ENCODE measurements at regions not wholly inside any gene's neighbourhood (a gene's known extent, or its start where the extent isn't known, plus 50 kb on each side); places are given as distances from the start of the nearest gene placed in this dataset.
"Not testable (repeated sequence)": the region's sequence is repeated elsewhere in the genome, so short reads cannot be mapped to it uniquely, and the experiment has no call there.

- ATAC-seq, result no peak
- H3K27me3 Mint-ChIP-seq (ENCODE audit: low read depth), result no peaks in the 10 kb centered on the region
- DNase-seq, result no peak
These were observed 312.9 kb downstream of the PDCD6IP start for GRCh38 chr3:34111361-34111760.

GRCh38 chr3:34112261-34112660 is 313.8 kb downstream of the PDCD6IP start:
- H3K27me3 Mint-ChIP-seq (ENCODE audit: low read depth); ATAC-seq; H3K4me1 Mint-ChIP-seq (ENCODE audit: low read depth); DNase-seq; H3K9me3 Mint-ChIP-seq; H3K36me3 Mint-ChIP-seq (ENCODE audit: insufficient read depth); H3K4me3 Mint-ChIP-seq: not testable (repeated sequence)

More at GRCh38 chr3:34111361-34111760, 312.9 kb downstream of the PDCD6IP start:
- peaks cover 4% of the 10 kb centered on the region for H3K9me3 Mint-ChIP-seq
- no peaks in the 10 kb centered on the region for H3K4me1 Mint-ChIP-seq (ENCODE audit: low read depth)
- H3K36me3 Mint-ChIP-seq (ENCODE audit: insufficient read depth), result no peaks in the 10 kb centered on the region
- H3K4me3 Mint-ChIP-seq, result no peak overlapping the region

GRCh38 chr3:34131091-34131490 is 332.7 kb downstream of the PDCD6IP start:
- no peaks in the 10 kb centered on the region for H3K36me3 Mint-ChIP-seq (ENCODE audit: insufficient read depth)
- H3K9me3 Mint-ChIP-seq, result no peaks in the 10 kb centered on the region
- no peak overlapping the region for H3K4me3 Mint-ChIP-seq
- no peaks in the 10 kb centered on the region for H3K4me1 Mint-ChIP-seq (ENCODE audit: low read depth)
- no peak for ATAC-seq
- peaks cover 4% of the 10 kb centered on the region for H3K27me3 Mint-ChIP-seq (ENCODE audit: low read depth)
- DNase-seq, result no peak

- DNase-seq (no peak), ATAC-seq (no peak)
- no peaks in the 10 kb centered on the region for H3K4me1 Mint-ChIP-seq (ENCODE audit: low read depth)
- H3K36me3 Mint-ChIP-seq (ENCODE audit: insufficient read depth), result no peaks in the 10 kb centered on the region
- H3K9me3 Mint-ChIP-seq, result no peaks in the 10 kb centered on the region
- peaks cover 4% of the 10 kb centered on the region for H3K27me3 Mint-ChIP-seq (ENCODE audit: low read depth)
- H3K4me3 Mint-ChIP-seq, result no peak overlapping the region
These were observed 333.8 kb downstream of the PDCD6IP start for GRCh38 chr3:34132069-34132692.

- Mint-ChIP-seq H3K4me1 (ENCODE audit: low read depth) (no peaks in the 10 kb centered on the region), H3K27me3 (ENCODE audit: low read depth) (no peaks in the 10 kb centered on the region), H3K9me3 (no peaks in the 10 kb centered on the region), H3K36me3 (ENCODE audit: insufficient read depth) (no peaks in the 10 kb centered on the region), H3K4me3 (no peak overlapping the region)
- ATAC-seq, result no peak
- DNase-seq, result no peak
These were observed 341.1 kb downstream of the PDCD6IP start for GRCh38 chr3:34139566-34139965.

- Mint-ChIP-seq H3K36me3 (ENCODE audit: insufficient read depth) (no peaks in the 10 kb centered on the region), H3K9me3 (no peaks in the 10 kb centered on the region), H3K27me3 (ENCODE audit: low read depth) (no peaks in the 10 kb centered on the region), H3K4me1 (ENCODE audit: low read depth) (no peaks in the 10 kb centered on the region), H3K4me3 (no peak overlapping the region)
- no peak for DNase-seq
- ATAC-seq, result no peak
These were observed 342.2 kb downstream of the PDCD6IP start for GRCh38 chr3:34140616-34141015.

GRCh38 chr3:34141841-34142337 is 343.5 kb downstream of the PDCD6IP start:
- Mint-ChIP-seq H3K4me1 (ENCODE audit: low read depth) (no peaks in the 10 kb centered on the region), H3K27me3 (ENCODE audit: low read depth) (no peaks in the 10 kb centered on the region), H3K9me3 (no peaks in the 10 kb centered on the region), H3K36me3 (ENCODE audit: insufficient read depth) (no peaks in the 10 kb centered on the region), H3K4me3 (no peak overlapping the region)
- ATAC-seq, result no peak
- no peak for DNase-seq

GRCh38 chr3:34145796-34146195 is 347.4 kb downstream of the PDCD6IP start:
- ATAC-seq, result no peak
- H3K4me1 Mint-ChIP-seq (ENCODE audit: low read depth), result no peaks in the 10 kb centered on the region
- no peak overlapping the region for H3K4me3 Mint-ChIP-seq
- no peaks in the 10 kb centered on the region for H3K9me3 Mint-ChIP-seq
- no peaks in the 10 kb centered on the region for H3K27me3 Mint-ChIP-seq (ENCODE audit: low read depth)
- no peaks in the 10 kb centered on the region for H3K36me3 Mint-ChIP-seq (ENCODE audit: insufficient read depth)
- DNase-seq, result no peak

- H3K4me1 Mint-ChIP-seq (ENCODE audit: low read depth), result no peaks in the 10 kb centered on the region
- H3K9me3 Mint-ChIP-seq, result no peaks in the 10 kb centered on the region
- H3K36me3 Mint-ChIP-seq (ENCODE audit: insufficient read depth), result no peaks in the 10 kb centered on the region
- no peak for ATAC-seq
- H3K4me3 Mint-ChIP-seq, result no peak overlapping the region
- no peak for DNase-seq
- H3K27me3 Mint-ChIP-seq (ENCODE audit: low read depth), result no peaks in the 10 kb centered on the region
These were observed 348.2 kb downstream of the PDCD6IP start for GRCh38 chr3:34146596-34146995.

- no peaks in the 10 kb centered on the region for H3K4me1 Mint-ChIP-seq (ENCODE audit: low read depth)
- no peak overlapping the region for H3K4me3 Mint-ChIP-seq
- ATAC-seq, result no peak
- no peaks in the 10 kb centered on the region for H3K36me3 Mint-ChIP-seq (ENCODE audit: insufficient read depth)
- DNase-seq, result no peak
- no peaks in the 10 kb centered on the region for H3K27me3 Mint-ChIP-seq (ENCODE audit: low read depth)
- no peaks in the 10 kb centered on the region for H3K9me3 Mint-ChIP-seq
These were observed 352.6 kb downstream of the PDCD6IP start for GRCh38 chr3:34150992-34151391.

GRCh38 chr3:34152656-34153055 is 354.2 kb downstream of the PDCD6IP start:
- Mint-ChIP-seq H3K4me1 (ENCODE audit: low read depth) (no peaks in the 10 kb centered on the region), H3K4me3 (no peak overlapping the region)

GRCh38 chr3:34155108-34155507 is 356.7 kb downstream of the PDCD6IP start:
- Mint-ChIP-seq H3K4me3 (no peak overlapping the region), H3K36me3 (ENCODE audit: insufficient read depth) (no peaks in the 10 kb centered on the region)

More at GRCh38 chr3:34152656-34153055, 354.2 kb downstream of the PDCD6IP start:
- no peaks in the 10 kb centered on the region for H3K36me3 Mint-ChIP-seq (ENCODE audit: insufficient read depth)
- no peaks in the 10 kb centered on the region for H3K9me3 Mint-ChIP-seq
- DNase-seq (no peak), ATAC-seq (no peak)
- no peaks in the 10 kb centered on the region for H3K27me3 Mint-ChIP-seq (ENCODE audit: low read depth)

GRCh38 chr3:34155666-34156065 is 357.2 kb downstream of the PDCD6IP start:
- ATAC-seq (no peak), DNase-seq (no peak)
- no peak overlapping the region for H3K4me3 Mint-ChIP-seq
- H3K9me3 Mint-ChIP-seq, result no peaks in the 10 kb centered on the region
- no peaks in the 10 kb centered on the region for H3K4me1 Mint-ChIP-seq (ENCODE audit: low read depth)
- H3K36me3 Mint-ChIP-seq (ENCODE audit: insufficient read depth), result no peaks in the 10 kb centered on the region
- H3K27me3 Mint-ChIP-seq (ENCODE audit: low read depth), result peaks cover 2% of the 10 kb centered on the region

More at GRCh38 chr3:34155108-34155507, 356.7 kb downstream of the PDCD6IP start:
- ATAC-seq (no peak), DNase-seq (no peak)
- no peaks in the 10 kb centered on the region for H3K9me3 Mint-ChIP-seq
- no peaks in the 10 kb centered on the region for H3K4me1 Mint-ChIP-seq (ENCODE audit: low read depth)
- H3K27me3 Mint-ChIP-seq (ENCODE audit: low read depth), result peaks cover 2% of the 10 kb centered on the region

- no peak for DNase-seq
- Mint-ChIP-seq H3K36me3 (ENCODE audit: insufficient read depth) (no peaks in the 10 kb centered on the region), H3K9me3 (no peaks in the 10 kb centered on the region), H3K4me1 (ENCODE audit: low read depth) (no peaks in the 10 kb centered on the region), H3K4me3 (no peak overlapping the region), H3K27me3 (ENCODE audit: low read depth) (peaks cover 2% of the 10 kb centered on the region)
- no peak for ATAC-seq
These were observed 359.1 kb downstream of the PDCD6IP start for GRCh38 chr3:34157491-34157890.

- DNase-seq (no peak), ATAC-seq (no peak)
- H3K4me3 Mint-ChIP-seq, result no peak overlapping the region
- H3K9me3 Mint-ChIP-seq, result no peaks in the 10 kb centered on the region
- H3K36me3 Mint-ChIP-seq (ENCODE audit: insufficient read depth), result no peaks in the 10 kb centered on the region
- peaks cover 2% of the 10 kb centered on the region for H3K27me3 Mint-ChIP-seq (ENCODE audit: low read depth)
- H3K4me1 Mint-ChIP-seq (ENCODE audit: low read depth), result no peaks in the 10 kb centered on the region
These were observed 361.4 kb downstream of the PDCD6IP start for GRCh38 chr3:34159613-34160420.
